NB4 (cell line): ENCODE measurements at regions not wholly inside any gene's neighbourhood (a gene's known extent, or its start where the extent isn't known, plus 50 kb on each side); places are given as distances from the start of the nearest gene placed in this dataset.
"Not testable (repeated sequence)": the region's sequence is repeated elsewhere in the genome, so short reads cannot be mapped to it uniquely, and the experiment has no call there.

Experiments used
- DNase-seq: peaks from one replicate; pipeline ENCODE4 v3.0.0; 2010; ENCODE audit warnings: low read depth
- H3K4me3 ChIP-seq: one replicate; pipeline ENCODE4 v1.5.1; 2011; ENCODE audit warnings: mild to moderate bottlenecking, low read depth, low read length, moderate library complexity
- CTCF ChIP-seq: IDR thresholded peaks from one replicate; pipeline ENCODE4 v1.5.1; 2012; ENCODE audit warnings: low read depth, low read length
- MAX ChIP-seq: IDR thresholded peaks from 2 replicates; pipeline ENCODE4 v1.6.1; 2011; ENCODE audit warnings: low read depth, low read length
- MYC ChIP-seq: IDR thresholded peaks from 2 replicates; pipeline ENCODE4 v1.6.1; 2011; ENCODE audit warnings: low read depth, low read length
- POLR2A ChIP-seq: IDR thresholded peaks from 2 replicates; pipeline ENCODE4 v1.6.1; 2011; ENCODE audit warnings: mild to moderate bottlenecking; ENCODE audit not compliant: insufficient read length; ENCODE audit errors: extremely low read depth

GRCh38 chr2:38138996-38139395 is 63.0 kb upstream of the CYP1B1 start:
- no peak for DNase-seq
- no peak overlapping the region for H3K4me3 ChIP-seq
- TF ChIP-seq MAX (no peak), MYC (no peak), POLR2A (no peak), CTCF (no peak)

GRCh38 chr2:38138419-38138818 is 62.5 kb upstream of the CYP1B1 start:
- no peak for TF ChIP-seq MAX
- no peak for TF ChIP-seq CTCF
- TF ChIP-seq POLR2A, result no peak
- no peak for TF ChIP-seq MYC
- no peak for DNase-seq

GRCh38 chr2:38137958-38138357 is 62.0 kb upstream of the CYP1B1 start:
- H3K4me3 ChIP-seq, DNase-seq: not testable (repeated sequence)

More at GRCh38 chr2:38138419-38138818, 62.5 kb upstream of the CYP1B1 start:
- H3K4me3 ChIP-seq, result no peak overlapping the region

- no peak overlapping the region for H3K4me3 ChIP-seq
- TF ChIP-seq POLR2A, result no peak
- no peak for TF ChIP-seq CTCF
- TF ChIP-seq MYC, result no peak
- TF ChIP-seq MAX, result no peak
- no peak for DNase-seq
Measured at GRCh38 chr2:38131676-38132075, 55.7 kb upstream of the CYP1B1 start.

GRCh38 chr2:38130876-38131275 is 54.9 kb upstream of the CYP1B1 start:
- H3K4me3 ChIP-seq, result peak overlapping the region; percentile 2
- peak; percentile 73 for DNase-seq
- TF ChIP-seq MAX (no peak), MYC (no peak), CTCF (no peak), POLR2A (no peak)

- DNase-seq, result peak; percentile 91
- peak overlapping the region; percentile 2 for H3K4me3 ChIP-seq
- TF ChIP-seq CTCF (no peak), MYC (no peak)
Measured at GRCh38 chr2:38129987-38130386, 54.0 kb upstream of the CYP1B1 start.
